WTC11 (cell line): ENCODE measurements at regions not wholly inside any gene's neighbourhood (a gene's known extent, or its start where the extent isn't known, plus 50 kb on each side); places are given as distances from the start of the nearest gene placed in this dataset.

Source experiments
- CREM ChIP-seq: sonication (generic); formaldehyde crosslinking; IDR thresholded peaks from 2 replicates; pipeline ENCODE4 v1.8.1; 2022; ENCODE audit warnings: mild to moderate bottlenecking, missing genetic modification reagents, moderate library complexity
- JUN ChIP-seq: sonication (generic); formaldehyde crosslinking; IDR thresholded peaks from 2 replicates; pipeline ENCODE4 v1.8.0; 2023; ENCODE audit warnings: mild to moderate bottlenecking, missing genetic modification reagents
- KAT7 ChIP-seq: sonication (generic); formaldehyde crosslinking; IDR thresholded peaks from 2 replicates; pipeline ENCODE4 v1.8.1; 2023; ENCODE audit warnings: missing genetic modification reagents, mild to moderate bottlenecking, borderline replicate concordance
- NFE2L1 ChIP-seq: sonication (generic); formaldehyde crosslinking; IDR thresholded peaks from 2 replicates; pipeline ENCODE4 v1.8.1; 2023; ENCODE audit warnings: missing genetic modification reagents
- TEAD1 ChIP-seq: sonication (generic); formaldehyde crosslinking; IDR thresholded peaks from 2 replicates; pipeline ENCODE4 v1.8.0; 2022; ENCODE audit warnings: mild to moderate bottlenecking, missing genetic modification reagents
- ZNF121 ChIP-seq: sonication (generic); formaldehyde crosslinking; IDR thresholded peaks from 2 replicates; pipeline ENCODE4 v1.8.0; 2023; ENCODE audit warnings: missing genetic modification reagents
- ZNF317 ChIP-seq: sonication (generic); formaldehyde crosslinking; IDR thresholded peaks from 2 replicates; pipeline ENCODE4 v1.8.1; 2023; ENCODE audit warnings: low read depth, mild to moderate bottlenecking, moderate library complexity, missing genetic modification reagents, borderline replicate concordance
- TF ChIP-seq, protein P1 (sequence below): fragments of 200-600 bp; IDR thresholded peaks from 2 replicates; pipeline ENCODE4 v1.8.0; 2022; ENCODE audit warnings: antibody characterized with exemption
- TF ChIP-seq, protein P2 (sequence below): sonication (generic); formaldehyde crosslinking; IDR thresholded peaks from 2 replicates; pipeline ENCODE4 v1.8.1; 2023; ENCODE audit warnings: mild to moderate bottlenecking, missing genetic modification reagents, moderate library complexity
- TF ChIP-seq, protein P3 (sequence below): sonication (generic); formaldehyde crosslinking; IDR thresholded peaks from 2 replicates; pipeline ENCODE4 v1.8.1; 2022; ENCODE audit warnings: low read depth, missing genetic modification reagents, borderline replicate concordance
- TF ChIP-seq, protein P4 (sequence below): sonication (generic); formaldehyde crosslinking; IDR thresholded peaks from 2 replicates; pipeline ENCODE4 v1.8.0; 2022; ENCODE audit warnings: mild to moderate bottlenecking, missing genetic modification reagents

DNA sequence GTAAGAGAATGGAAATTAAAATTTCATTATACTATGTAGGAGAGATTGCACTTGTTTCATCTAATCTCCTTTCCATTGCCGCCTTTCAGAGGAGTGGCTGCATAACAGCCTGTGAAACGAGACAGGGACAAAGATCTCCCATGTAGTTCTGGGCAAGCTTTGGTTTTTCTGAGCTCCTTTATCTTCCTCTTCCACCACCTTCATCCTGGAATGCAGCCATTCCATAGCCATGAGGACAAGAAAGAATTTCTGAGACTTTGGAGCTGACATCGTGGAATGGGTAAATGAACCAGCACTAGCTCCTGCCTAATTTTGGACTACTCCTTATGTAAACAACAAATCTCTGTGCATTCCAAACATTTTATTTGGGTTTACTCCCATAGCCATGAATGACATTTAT is 1587.3 kb upstream of the TENM3 start:
- TF ChIP-seq KAT7 (CRISPR knock-in tag) (no peak), TEAD1 (CRISPR knock-in tag) (no peak), ZNF317 (CRISPR knock-in tag) (no peak), NFE2L1 (CRISPR knock-in tag) (no peak), ZNF121 (no peak), JUN (CRISPR knock-in tag) (no peak), CREM (CRISPR knock-in tag) (no peak)
- TF ChIP-seq, protein P1, sequence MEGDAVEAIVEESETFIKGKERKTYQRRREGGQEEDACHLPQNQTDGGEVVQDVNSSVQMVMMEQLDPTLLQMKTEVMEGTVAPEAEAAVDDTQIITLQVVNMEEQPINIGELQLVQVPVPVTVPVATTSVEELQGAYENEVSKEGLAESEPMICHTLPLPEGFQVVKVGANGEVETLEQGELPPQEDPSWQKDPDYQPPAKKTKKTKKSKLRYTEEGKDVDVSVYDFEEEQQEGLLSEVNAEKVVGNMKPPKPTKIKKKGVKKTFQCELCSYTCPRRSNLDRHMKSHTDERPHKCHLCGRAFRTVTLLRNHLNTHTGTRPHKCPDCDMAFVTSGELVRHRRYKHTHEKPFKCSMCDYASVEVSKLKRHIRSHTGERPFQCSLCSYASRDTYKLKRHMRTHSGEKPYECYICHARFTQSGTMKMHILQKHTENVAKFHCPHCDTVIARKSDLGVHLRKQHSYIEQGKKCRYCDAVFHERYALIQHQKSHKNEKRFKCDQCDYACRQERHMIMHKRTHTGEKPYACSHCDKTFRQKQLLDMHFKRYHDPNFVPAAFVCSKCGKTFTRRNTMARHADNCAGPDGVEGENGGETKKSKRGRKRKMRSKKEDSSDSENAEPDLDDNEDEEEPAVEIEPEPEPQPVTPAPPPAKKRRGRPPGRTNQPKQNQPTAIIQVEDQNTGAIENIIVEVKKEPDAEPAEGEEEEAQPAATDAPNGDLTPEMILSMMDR: no peak
- TF ChIP-seq, protein P2, sequence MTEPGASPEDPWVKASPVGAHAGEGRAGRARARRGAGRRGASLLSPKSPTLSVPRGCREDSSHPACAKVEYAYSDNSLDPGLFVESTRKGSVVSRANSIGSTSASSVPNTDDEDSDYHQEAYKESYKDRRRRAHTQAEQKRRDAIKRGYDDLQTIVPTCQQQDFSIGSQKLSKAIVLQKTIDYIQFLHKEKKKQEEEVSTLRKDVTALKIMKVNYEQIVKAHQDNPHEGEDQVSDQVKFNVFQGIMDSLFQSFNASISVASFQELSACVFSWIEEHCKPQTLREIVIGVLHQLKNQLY (CRISPR knock-in tag): no peak
- TF ChIP-seq, protein P3, sequence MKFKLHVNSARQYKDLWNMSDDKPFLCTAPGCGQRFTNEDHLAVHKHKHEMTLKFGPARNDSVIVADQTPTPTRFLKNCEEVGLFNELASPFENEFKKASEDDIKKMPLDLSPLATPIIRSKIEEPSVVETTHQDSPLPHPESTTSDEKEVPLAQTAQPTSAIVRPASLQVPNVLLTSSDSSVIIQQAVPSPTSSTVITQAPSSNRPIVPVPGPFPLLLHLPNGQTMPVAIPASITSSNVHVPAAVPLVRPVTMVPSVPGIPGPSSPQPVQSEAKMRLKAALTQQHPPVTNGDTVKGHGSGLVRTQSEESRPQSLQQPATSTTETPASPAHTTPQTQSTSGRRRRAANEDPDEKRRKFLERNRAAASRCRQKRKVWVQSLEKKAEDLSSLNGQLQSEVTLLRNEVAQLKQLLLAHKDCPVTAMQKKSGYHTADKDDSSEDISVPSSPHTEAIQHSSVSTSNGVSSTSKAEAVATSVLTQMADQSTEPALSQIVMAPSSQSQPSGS (CRISPR knock-in tag): no peak
- TF ChIP-seq, protein P4, sequence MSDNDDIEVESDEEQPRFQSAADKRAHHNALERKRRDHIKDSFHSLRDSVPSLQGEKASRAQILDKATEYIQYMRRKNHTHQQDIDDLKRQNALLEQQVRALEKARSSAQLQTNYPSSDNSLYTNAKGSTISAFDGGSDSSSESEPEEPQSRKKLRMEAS (CRISPR knock-in tag): no peak
